H9 (cell line): ENCODE measurements at regions not wholly inside any gene's neighbourhood (a gene's known extent, or its start where the extent isn't known, plus 50 kb on each side); places are given as distances from the start of the nearest gene placed in this dataset.

Source experiments
- DNase-seq: peaks from one replicate; pipeline ENCODE4 v3.0.0-alpha.2; 2017
- H2AFZ ChIP-seq: one replicate; pipeline ENCODE4 v1.6.1; 2013; ENCODE audit warnings: mild to moderate bottlenecking, low read length, control low read depth, moderate library complexity
- H2AK5ac ChIP-seq: 2 replicates; pipeline ENCODE4 v1.6.1; 2013; ENCODE audit warnings: low read length, control low read depth, mixed read lengths; ENCODE audit not compliant: insufficient read length
- H2BK120ac ChIP-seq: one replicate; pipeline ENCODE4 v1.6.1; 2013; ENCODE audit warnings: low read depth, mild to moderate bottlenecking, low read length, control low read depth, inconsistent platforms; ENCODE audit not compliant: poor library complexity, severe bottlenecking
- H2BK12ac ChIP-seq: 2 replicates; pipeline ENCODE4 v1.6.1; 2013; ENCODE audit warnings: low read length, control low read depth, mixed read lengths, low read depth; ENCODE audit not compliant: insufficient read length
- H2BK15ac ChIP-seq: 2 replicates; pipeline ENCODE4 v1.6.1; 2013; ENCODE audit warnings: low read depth, low read length, control low read depth
- H2BK20ac ChIP-seq: one replicate; pipeline ENCODE4 v1.6.1; 2013; ENCODE audit warnings: low read depth, mild to moderate bottlenecking, low read length, control low read depth, inconsistent platforms; ENCODE audit not compliant: poor library complexity, severe bottlenecking
- H2BK5ac ChIP-seq: 2 replicates; pipeline ENCODE4 v1.6.1; 2013; ENCODE audit warnings: low read length, control low read depth, mixed read lengths; ENCODE audit not compliant: insufficient read length
- H3K14ac ChIP-seq: 2 replicates; pipeline ENCODE4 v1.6.1; 2013; ENCODE audit warnings: low read length, control low read depth; ENCODE audit not compliant: insufficient read depth
- H3K18ac ChIP-seq: 2 replicates; pipeline ENCODE4 v1.6.1; 2013; ENCODE audit warnings: low read depth, mild to moderate bottlenecking, mixed read lengths, low read length, control low read depth; ENCODE audit not compliant: insufficient read length
- H3K23ac ChIP-seq: 2 replicates; pipeline ENCODE4 v1.6.1; 2013; ENCODE audit warnings: low read length, control low read depth, mixed read lengths, low read depth; ENCODE audit not compliant: insufficient read length
- H3K23me2 ChIP-seq: 2 replicates; pipeline ENCODE4 v1.6.1; 2013; ENCODE audit warnings: low read depth, mild to moderate bottlenecking, mixed read lengths, low read length, control low read depth; ENCODE audit not compliant: insufficient read length, poor library complexity, severe bottlenecking
- H3K27ac ChIP-seq: 2 replicates; pipeline ENCODE4 v1.5.1; 2013; ENCODE audit warnings: low read length, control low read depth, mixed read lengths, low read depth; ENCODE audit not compliant: insufficient read length
- H3K27me3 ChIP-seq: 2 replicates; pipeline ENCODE4 v1.6.1; 2013; ENCODE audit warnings: low read length, control low read depth, inconsistent platforms; ENCODE audit not compliant: insufficient read depth
- H3K4ac ChIP-seq: 2 replicates; pipeline ENCODE4 v1.6.1; 2013; ENCODE audit warnings: low read depth, mild to moderate bottlenecking, control low read depth, inconsistent platforms, low read length, moderate library complexity
- H3K4me1 ChIP-seq: 2 replicates; pipeline ENCODE4 v1.6.1; 2013; ENCODE audit warnings: low read length, control low read depth, inconsistent platforms; ENCODE audit not compliant: insufficient read depth
- H3K4me2 ChIP-seq: 2 replicates; pipeline ENCODE4 v1.6.1; 2013; ENCODE audit warnings: low read length, control low read depth, mixed read lengths; ENCODE audit not compliant: insufficient read length, insufficient read depth
- H3K56ac ChIP-seq: 2 replicates; pipeline ENCODE4 v1.6.1; 2013; ENCODE audit warnings: low read depth, mild to moderate bottlenecking, mixed read lengths, low read length, control low read depth; ENCODE audit not compliant: insufficient read length
- H3K79me1 ChIP-seq: 2 replicates; pipeline ENCODE4 v1.6.1; 2013; ENCODE audit warnings: low read depth, mild to moderate bottlenecking, moderate library complexity, low read length, control low read depth, inconsistent platforms; ENCODE audit not compliant: insufficient read depth, poor library complexity, severe bottlenecking
- H3K79me2 ChIP-seq: 2 replicates; pipeline ENCODE4 v1.6.1; 2013; ENCODE audit warnings: low read length, control low read depth, inconsistent platforms; ENCODE audit not compliant: insufficient read depth
- H3K9ac ChIP-seq: 2 replicates; pipeline ENCODE4 v1.6.1; 2013; ENCODE audit warnings: low read length, control low read depth, mixed read lengths; ENCODE audit not compliant: insufficient read length; ENCODE audit errors: extremely low read depth
- H3K9me3 ChIP-seq: one replicate; pipeline ENCODE4 v1.6.1; 2013; ENCODE audit warnings: low read depth, low read length, inconsistent platforms; ENCODE audit not compliant: control insufficient read depth
- H3T11ph ChIP-seq: one replicate; pipeline ENCODE4 v1.6.1; 2013; ENCODE audit warnings: mild to moderate bottlenecking, low read length, control low read depth, inconsistent platforms
- H4K20me1 ChIP-seq: one replicate; pipeline ENCODE4 v1.6.1; 2013; ENCODE audit not compliant: control insufficient read depth, insufficient read length, insufficient read depth
- H4K5ac ChIP-seq: 2 replicates; pipeline ENCODE4 v1.6.1; 2013; ENCODE audit warnings: low read depth, mild to moderate bottlenecking, mixed read lengths, low read length, control low read depth; ENCODE audit not compliant: insufficient read length
- H4K8ac ChIP-seq: replicated peaks from 2 replicates; pipeline ENCODE4 v1.6.1; 2013; ENCODE audit warnings: low read length, control low read depth, mixed read lengths, low read depth; ENCODE audit not compliant: insufficient read length
- H4K91ac ChIP-seq: 2 replicates; pipeline ENCODE4 v1.6.1; 2013; ENCODE audit warnings: low read depth, mild to moderate bottlenecking, moderate library complexity, mixed read lengths, low read length, control low read depth; ENCODE audit not compliant: insufficient read length
- H3K27ac Mint-ChIP-seq, 3 experiments: 2 replicates in 2 of 3; 3 replicates in 1 of 3; pipeline ENCODE4 v1.8.0; 2020 to 2021; ENCODE audit warnings: mixed read lengths in 3 of 3, mild to moderate bottlenecking in 1 of 3, moderate library complexity in 1 of 3
- H3K27me3 Mint-ChIP-seq: 2 replicates; pipeline ENCODE4 v1.8.0; 2021; ENCODE audit warnings: low read depth, mild to moderate bottlenecking, moderate library complexity, mixed read lengths
- H3K36me3 Mint-ChIP-seq, 3 experiments: 2 replicates in 2 of 3; 3 replicates in 1 of 3; pipeline ENCODE4 v1.8.0; 2020 to 2021; ENCODE audit warnings: low read depth in 3 of 3, mixed read lengths in 3 of 3; ENCODE audit not compliant: insufficient read depth in 1 of 3
- H3K4me1 Mint-ChIP-seq, 2 experiments: 2 replicates each; pipeline ENCODE4 v1.8.0; 2020; ENCODE audit warnings: mixed read lengths in 2 of 2
- H3K4me3 Mint-ChIP-seq, 2 experiments: 2 replicates in 1 of 2; 3 replicates in 1 of 2; pipeline ENCODE4 v1.8.0; 2020 to 2021; ENCODE audit warnings: mild to moderate bottlenecking in 2 of 2, mixed read lengths in 2 of 2, moderate library complexity in 1 of 2
- H3K9me3 Mint-ChIP-seq, 2 experiments: 2 replicates in 1 of 2; 3 replicates in 1 of 2; pipeline ENCODE4 v1.8.0; 2020; ENCODE audit warnings: mild to moderate bottlenecking in 2 of 2, mixed read lengths in 2 of 2, moderate library complexity in 1 of 2
- whole genome bisulfite sequencing: extraction: QIAGEN DNeasy Blood & Tissue Kit; methylation state at CpG from one replicate; pipeline ENCODE4 v1.1.7; 2013; ENCODE audit warnings: missing lambda C conversion rate, low lambda C conversion rate, mixed read lengths; ENCODE audit not compliant: insufficient read length; ENCODE audit errors: extremely low coverage; 5-methylcytosine and 5-hydroxymethylcytosine counted together
- TF ChIP-seq, protein P1 (sequence below): fragments of 200-600 bp; sonication (generic); conservative IDR thresholded peaks from 3 replicates; pipeline ENCODE4 v1.8.0; 2021; ENCODE audit warnings: antibody characterized with exemption, mild to moderate bottlenecking

DNA sequence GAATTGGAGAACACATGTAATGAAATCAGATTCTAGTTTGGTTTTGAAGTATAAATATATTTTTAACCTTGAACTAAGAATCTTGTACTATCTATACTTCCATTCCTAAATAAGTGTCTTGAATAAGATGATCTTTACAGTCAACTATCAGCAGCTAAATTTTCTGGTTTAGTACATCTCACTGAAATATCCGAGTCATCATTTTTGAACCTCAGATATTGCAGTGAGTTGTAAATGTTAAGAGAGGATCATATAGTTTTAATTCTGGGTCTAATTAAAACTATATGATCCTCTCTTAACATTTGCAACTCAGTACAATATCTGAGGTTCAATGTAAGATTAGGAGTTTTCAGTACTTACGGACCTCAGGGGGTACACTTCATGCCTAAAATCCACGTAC lies 768.8 kb upstream of the ADAMTS5 start:
- no CpG with 5 or more reads among the region's 3 CpGs for WGBS
- no peak overlapping the region for H2BK15ac ChIP-seq

More for the DNA sequence above, 768.8 kb upstream of the ADAMTS5 start:
- no peaks in the 10 kb centered on the region for H3K23me2 ChIP-seq
- no peak overlapping the region for H3K14ac ChIP-seq
- H2BK20ac ChIP-seq = no peak overlapping the region
- no peak overlapping the region for H3K18ac ChIP-seq
- H3K9ac ChIP-seq = no peak overlapping the region
- no peak overlapping the region for H3K56ac ChIP-seq
- H2BK5ac ChIP-seq = no peak overlapping the region
- DNase-seq = no peak
- H3K4ac ChIP-seq = no peak overlapping the region
- H4K8ac ChIP-seq = no peak overlapping the region
- TF ChIP-seq, protein P1, sequence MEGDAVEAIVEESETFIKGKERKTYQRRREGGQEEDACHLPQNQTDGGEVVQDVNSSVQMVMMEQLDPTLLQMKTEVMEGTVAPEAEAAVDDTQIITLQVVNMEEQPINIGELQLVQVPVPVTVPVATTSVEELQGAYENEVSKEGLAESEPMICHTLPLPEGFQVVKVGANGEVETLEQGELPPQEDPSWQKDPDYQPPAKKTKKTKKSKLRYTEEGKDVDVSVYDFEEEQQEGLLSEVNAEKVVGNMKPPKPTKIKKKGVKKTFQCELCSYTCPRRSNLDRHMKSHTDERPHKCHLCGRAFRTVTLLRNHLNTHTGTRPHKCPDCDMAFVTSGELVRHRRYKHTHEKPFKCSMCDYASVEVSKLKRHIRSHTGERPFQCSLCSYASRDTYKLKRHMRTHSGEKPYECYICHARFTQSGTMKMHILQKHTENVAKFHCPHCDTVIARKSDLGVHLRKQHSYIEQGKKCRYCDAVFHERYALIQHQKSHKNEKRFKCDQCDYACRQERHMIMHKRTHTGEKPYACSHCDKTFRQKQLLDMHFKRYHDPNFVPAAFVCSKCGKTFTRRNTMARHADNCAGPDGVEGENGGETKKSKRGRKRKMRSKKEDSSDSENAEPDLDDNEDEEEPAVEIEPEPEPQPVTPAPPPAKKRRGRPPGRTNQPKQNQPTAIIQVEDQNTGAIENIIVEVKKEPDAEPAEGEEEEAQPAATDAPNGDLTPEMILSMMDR = no peak
- H3K27ac ChIP-seq = no peak overlapping the region
- no peaks in the 10 kb centered on the region for H3K79me2 ChIP-seq
- no peaks in the 10 kb centered on the region for H3K9me3 ChIP-seq
- Mint-ChIP-seq H3K9me3 (peaks cover 8 to 20% of the 10 kb centered on the region in 2 experiments; a peak in 4 of 5 replicates), H3K36me3 (peaks cover 0 to 4% (median 4%) of the 10 kb centered on the region in 3 experiments; a peak in 4 of 7 replicates), H3K27ac (no peak overlapping the region; a peak in 1 of 7 replicates), H3K4me1 (peaks cover 5% of the 10 kb centered on the region in 2 experiments; a peak in 3 of 4 replicates), H3K27me3 (no peaks in the 10 kb centered on the region; the same call in 1 of the 2 replicates), H3K4me3 (no peak overlapping the region)
- no peaks in the 10 kb centered on the region for H3K79me1 ChIP-seq
- no peak overlapping the region for H2AFZ ChIP-seq
- no peak overlapping the region for H3K23ac ChIP-seq
- no peaks in the 10 kb centered on the region for H3K4me1 ChIP-seq
- no peak overlapping the region for H3K4me2 ChIP-seq
- H3K27me3 ChIP-seq = no peaks in the 10 kb centered on the region
- no peak overlapping the region for H3T11ph ChIP-seq
- no peak overlapping the region for H4K5ac ChIP-seq
- no peak overlapping the region for H2BK12ac ChIP-seq
- no peaks in the 10 kb centered on the region for H4K20me1 ChIP-seq
- no peak overlapping the region for H2BK120ac ChIP-seq
- no peak overlapping the region for H2AK5ac ChIP-seq
- no peak overlapping the region for H4K91ac ChIP-seq
